ENCODE measurements at regions not wholly inside any gene's neighbourhood (a gene's known extent, or its start where the extent isn't known, plus 50 kb on each side); places are given as distances from the start of the nearest gene placed in this dataset.

- TF ChIP-seq CTCF (IDR thresholded peaks at IDR 0.05; ENCODE audit: low read depth, low read length): no peak
- DNase-seq (ENCODE audit: extremely low read depth, low read depth): no peak
Measured at GRCh38 chr9:118701985-118702384, 667.2 kb downstream of the BRINP1 start.

- no peak for TF ChIP-seq CTCF (IDR thresholded peaks at IDR 0.05; ENCODE audit: low read depth, low read length)
- no peak for DNase-seq (ENCODE audit: extremely low read depth, low read depth)
Measured at GRCh38 chr9:118711843-118712242, 657.4 kb downstream of the BRINP1 start.

GRCh38 chr9:118721276-118721675 lies 648.0 kb downstream of the BRINP1 start:
- no peak for DNase-seq (ENCODE audit: extremely low read depth, low read depth)
- TF ChIP-seq CTCF (IDR thresholded peaks at IDR 0.05; ENCODE audit: low read depth, low read length): no peak

- no peak for TF ChIP-seq CTCF (IDR thresholded peaks at IDR 0.05; ENCODE audit: low read depth, low read length)
- no peak for DNase-seq (ENCODE audit: extremely low read depth, low read depth)
Measured at GRCh38 chr9:118721923-118722322, 647.3 kb downstream of the BRINP1 start.

- no peak for TF ChIP-seq CTCF (IDR thresholded peaks at IDR 0.05; ENCODE audit: low read depth, low read length)
- DNase-seq (ENCODE audit: extremely low read depth, low read depth): no peak
Measured at GRCh38 chr9:118729981-118730380, 639.3 kb downstream of the BRINP1 start.

GRCh38 chr9:118732998-118733397 lies 636.2 kb downstream of the BRINP1 start:
- TF ChIP-seq CTCF (IDR thresholded peaks at IDR 0.05; ENCODE audit: low read depth, low read length): no peak

GRCh38 chr9:118734696-118735095 lies 634.5 kb downstream of the BRINP1 start:
- DNase-seq (ENCODE audit: extremely low read depth, low read depth): no peak
- no peak for TF ChIP-seq CTCF (IDR thresholded peaks at IDR 0.05; ENCODE audit: low read depth, low read length)

More at GRCh38 chr9:118732998-118733397, 636.2 kb downstream of the BRINP1 start:
- DNase-seq (ENCODE audit: extremely low read depth, low read depth): no peak

Measured in AG09319 (cell line).